ENCODE measurements at regions not wholly inside any gene's neighbourhood (a gene's known extent, or its start where the extent isn't known, plus 50 kb on each side); places are given as distances from the start of the nearest gene placed in this dataset.
"Not testable (repeated sequence)": the region's sequence is repeated elsewhere in the genome, so short reads cannot be mapped to it uniquely, and the experiment has no call there.

DNA sequence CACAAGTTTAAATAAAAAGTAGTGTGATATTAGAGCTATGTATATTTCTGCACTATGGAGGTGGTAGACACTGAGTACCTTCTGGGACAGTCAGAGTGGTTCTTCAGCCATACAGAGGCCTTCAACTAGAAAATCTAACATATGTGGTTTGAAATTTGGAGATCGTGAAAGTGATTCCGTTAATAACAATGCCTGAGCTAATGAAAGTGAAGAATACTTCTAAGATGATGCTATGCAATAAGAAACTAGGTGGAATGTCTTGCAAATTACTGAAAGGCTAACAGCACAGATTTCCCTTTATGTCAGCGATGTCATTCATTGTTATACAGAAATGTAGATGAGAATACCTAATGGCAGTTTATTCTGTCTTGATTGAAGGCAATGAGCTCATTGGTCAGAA lies 1984.7 kb upstream of the RAG2 start:
- DNase-seq, result no peak

GRCh38 chr11:38582151-38582550 lies 1984.1 kb upstream of the RAG2 start:
- no peak for DNase-seq

DNA sequence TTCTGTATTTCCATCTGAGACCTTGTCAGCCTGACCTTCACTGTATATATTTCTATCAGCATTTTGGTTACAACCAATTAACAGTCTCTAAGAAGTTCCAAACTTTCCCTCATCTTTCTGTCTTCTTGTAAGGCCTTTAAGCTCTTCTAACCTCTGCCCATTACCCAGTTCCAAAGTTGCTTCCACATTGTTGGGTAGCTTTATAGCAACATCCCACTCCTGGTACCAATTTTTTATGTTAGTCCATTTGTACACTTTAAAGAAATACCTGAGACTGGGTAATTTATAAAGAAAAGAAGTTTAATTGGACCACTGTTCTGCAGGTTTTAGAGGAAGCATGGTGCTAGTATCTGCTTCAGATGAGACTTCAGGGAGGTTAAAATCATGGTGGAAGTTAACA lies 1979.7 kb upstream of the RAG2 start:
- DNase-seq, result no peak

DNA sequence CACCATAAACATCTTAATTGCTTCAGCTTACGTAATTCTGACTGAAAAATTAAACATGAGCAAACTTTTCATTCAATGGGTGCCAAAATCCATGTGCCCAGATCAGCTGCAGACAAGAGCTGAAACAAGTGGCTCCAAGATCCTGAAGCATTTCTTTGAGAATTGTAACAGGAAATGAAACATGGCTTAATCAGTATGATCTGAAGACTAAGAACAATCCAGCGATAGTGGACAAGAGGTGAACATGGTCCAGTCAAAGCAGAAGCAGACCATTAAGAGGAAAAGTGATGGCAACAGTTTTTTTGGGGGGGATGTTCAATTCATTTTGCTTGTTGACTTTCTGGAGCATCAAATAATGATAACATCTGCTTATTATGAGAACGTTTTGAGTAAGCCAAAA lies 1964.5 kb upstream of the RAG2 start:
- DNase-seq, result no peak

DNA sequence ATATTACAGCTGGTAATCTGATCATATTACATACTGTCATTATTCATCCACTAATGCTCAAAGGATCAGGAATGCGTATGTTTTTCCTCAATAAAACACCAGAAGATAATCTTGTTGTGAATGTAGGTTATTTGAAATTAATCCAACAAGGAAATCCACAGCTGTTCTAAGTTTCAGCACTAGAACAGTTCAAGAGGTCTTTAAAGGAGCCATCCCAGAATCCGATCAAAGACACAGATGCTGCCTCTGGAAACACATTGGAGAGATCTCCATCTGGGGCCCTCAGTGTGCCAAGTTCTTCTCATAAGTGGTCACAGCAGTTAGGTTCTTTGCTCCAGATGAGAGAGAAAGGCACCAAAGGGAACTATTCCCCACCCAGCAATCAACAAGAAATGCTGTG lies 1955.1 kb upstream of the RAG2 start:
- DNase-seq, result no peak

DNA sequence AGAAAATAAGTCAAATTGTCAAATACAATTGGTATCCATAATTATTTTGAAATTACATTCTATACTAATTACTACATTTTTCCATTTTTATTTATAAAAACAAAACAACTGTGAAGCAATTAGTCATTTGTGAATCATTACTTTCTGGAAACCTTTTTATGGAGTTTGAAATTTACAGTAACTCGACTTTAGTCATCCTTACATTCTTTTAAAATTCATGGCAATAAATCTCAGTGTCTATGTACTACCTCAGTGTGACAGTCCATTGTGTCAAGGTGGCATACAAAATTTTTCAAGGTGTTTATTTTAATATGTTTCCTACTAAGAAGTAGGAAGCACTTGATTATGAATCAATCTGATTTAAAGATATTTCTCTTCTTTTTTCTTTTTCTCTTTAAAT lies 1949.4 kb upstream of the RAG2 start:
- DNase-seq, result no peak

GRCh38 chr11:38543986-38544385 lies 1946.0 kb upstream of the RAG2 start:
- DNase-seq, result no peak

- DNase-seq, result no peak
Measured at GRCh38 chr11:38543311-38543710, 1945.3 kb upstream of the RAG2 start.

GRCh38 chr11:38538866-38539680 lies 1941.0 kb upstream of the RAG2 start:
- DNase-seq, result no peak

- DNase-seq, result no peak
Measured at GRCh38 chr11:38530226-38530625, 1932.2 kb upstream of the RAG2 start.

DNA sequence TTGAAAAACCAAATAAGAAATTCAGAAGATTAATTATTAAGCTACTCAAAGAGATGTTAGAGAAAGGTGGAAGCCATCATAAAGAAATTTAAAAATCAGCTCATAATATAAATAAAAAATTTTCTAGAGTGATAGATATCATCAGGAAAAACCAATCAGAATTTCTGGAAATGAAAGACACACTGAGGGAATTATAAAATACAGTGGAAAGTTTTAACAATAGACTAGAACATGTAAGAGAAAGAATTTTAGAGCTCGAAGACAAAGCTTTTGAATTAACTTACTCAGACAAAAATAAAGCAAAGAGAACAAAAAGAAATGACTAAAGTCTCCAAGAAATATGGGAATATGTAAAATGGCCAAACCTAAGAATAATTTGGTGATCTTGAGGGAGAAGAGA lies 1926.9 kb upstream of the RAG2 start:
- no peak for DNase-seq

DNA sequence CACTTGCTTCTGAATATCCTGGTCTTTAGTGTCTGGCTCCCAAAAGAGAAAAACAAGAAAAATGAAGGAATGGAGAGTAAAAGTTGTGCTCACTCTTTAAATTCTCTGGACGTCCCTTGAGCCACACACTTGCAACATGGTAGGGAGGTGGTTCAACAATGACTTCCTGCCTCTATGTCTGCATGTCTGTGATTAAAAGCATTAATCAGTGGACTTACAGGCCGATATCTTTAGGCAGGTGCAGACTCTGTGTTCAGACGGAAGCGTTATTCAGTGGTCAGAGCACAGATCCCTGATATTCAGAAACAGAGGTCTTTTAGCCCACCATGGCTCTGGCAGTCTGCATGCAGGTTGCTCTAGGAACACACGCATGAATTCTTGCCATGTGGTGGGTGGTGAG lies 1920.0 kb upstream of the RAG2 start:
- no peak for DNase-seq

- DNase-seq, result not testable (repeated sequence)
Measured at GRCh38 chr11:38512830-38513229, 1914.8 kb upstream of the RAG2 start.

DNA sequence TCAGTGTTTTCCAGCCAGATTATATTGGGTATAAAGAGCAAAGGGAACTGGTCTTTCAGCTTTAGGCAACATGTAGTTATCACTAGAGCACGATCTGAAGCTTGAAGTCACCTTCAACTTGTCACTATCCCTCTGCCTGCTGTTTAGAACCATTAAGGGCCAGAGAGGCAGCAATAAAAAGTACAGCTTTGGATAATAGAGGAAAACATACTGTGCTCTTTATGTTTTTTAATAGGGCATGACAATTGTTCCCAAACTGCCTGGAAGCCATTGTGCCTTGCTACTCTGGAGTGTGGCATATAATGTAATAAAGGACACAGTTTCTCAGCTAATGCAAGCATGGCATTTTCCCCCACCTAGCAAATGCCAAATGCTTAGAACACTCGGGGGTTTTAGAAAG lies 1912.0 kb upstream of the RAG2 start:
- DNase-seq, result no peak

- DNase-seq, result no peak
Measured at GRCh38 chr11:38503876-38504275, 1905.8 kb upstream of the RAG2 start.

DNA sequence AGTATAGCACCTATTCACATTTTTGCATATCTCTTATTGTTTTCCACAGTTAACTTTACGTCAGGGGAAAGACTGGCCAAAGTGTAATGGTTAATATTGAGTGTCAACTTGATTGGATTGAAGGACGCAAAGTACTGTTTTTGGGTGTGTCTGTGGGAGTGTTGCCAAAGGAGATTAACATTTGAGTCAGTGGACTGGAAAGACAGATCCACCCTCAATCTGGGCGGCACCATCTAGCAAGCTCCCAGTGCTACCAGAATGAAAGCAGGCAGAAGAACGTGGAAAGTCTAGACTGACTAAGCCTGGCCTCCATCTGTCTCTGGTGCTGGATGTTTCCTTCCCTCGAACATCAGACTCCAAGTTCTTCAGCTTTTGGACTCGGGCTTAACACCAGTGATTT lies 1900.7 kb upstream of the RAG2 start:
- DNase-seq, result no peak

GRCh38 chr11:38491986-38492385 lies 1894.0 kb upstream of the RAG2 start:
- DNase-seq, result no peak

GRCh38 chr11:38481391-38481790 lies 1883.4 kb upstream of the RAG2 start:
- DNase-seq, result no peak

DNA sequence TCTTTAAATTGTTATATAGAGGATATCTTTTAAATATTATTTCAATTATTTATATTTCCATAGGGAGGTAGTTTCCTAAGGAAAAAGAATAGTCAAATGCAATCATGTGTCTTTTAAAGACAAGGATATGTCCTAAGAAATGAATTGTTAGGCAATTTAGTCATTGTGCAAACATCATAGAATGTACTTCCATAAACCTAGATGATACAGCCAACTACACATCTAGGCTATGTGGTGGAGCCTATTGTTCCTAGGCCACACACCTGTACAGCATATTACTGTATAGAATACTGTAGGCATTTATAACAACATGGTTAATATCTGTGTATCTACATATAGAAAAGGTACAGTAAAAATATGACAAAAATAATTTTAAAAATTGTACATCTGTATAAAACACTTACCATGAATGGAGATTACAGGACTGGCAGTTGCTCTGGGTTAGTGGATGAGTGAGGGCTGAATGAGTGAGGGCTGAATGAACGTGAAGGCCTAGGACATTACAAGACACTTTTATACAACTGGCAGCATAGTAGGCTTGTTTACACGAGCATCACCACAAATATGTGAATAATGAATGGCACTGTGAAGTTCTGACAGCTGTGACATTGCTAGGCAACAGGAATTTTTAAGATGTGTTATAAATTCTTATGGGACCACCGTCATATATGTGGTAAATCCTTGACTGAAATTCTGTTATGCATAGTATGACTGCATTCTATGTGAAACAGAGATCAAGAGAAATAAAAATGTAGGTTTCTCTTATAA lies 1879.0 kb upstream of the RAG2 start:
- no peak for DNase-seq

GRCh38 chr11:38461751-38462150 lies 1863.7 kb upstream of the RAG2 start:
- no peak for DNase-seq

- no peak for DNase-seq
Measured at GRCh38 chr11:38460896-38461295, 1862.9 kb upstream of the RAG2 start.

DNA sequence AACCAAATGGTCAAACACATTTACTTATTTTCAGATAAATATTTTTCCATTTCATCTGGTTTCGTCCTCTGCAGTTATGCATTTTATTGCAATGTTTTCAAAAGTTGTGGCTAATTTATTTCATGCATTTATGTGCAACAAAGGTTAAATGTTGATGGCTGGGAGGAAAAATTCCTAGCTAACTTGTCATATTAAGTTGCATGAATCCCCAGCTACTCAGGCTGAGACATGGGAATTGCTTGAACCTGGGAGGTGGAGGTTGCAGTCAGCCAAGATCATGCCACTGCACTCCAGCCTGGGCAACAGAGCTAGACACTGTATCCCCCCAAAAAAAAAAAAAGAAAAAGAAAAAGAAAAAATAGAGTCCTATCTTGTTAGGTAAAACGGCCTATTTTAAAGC lies 1862.4 kb upstream of the RAG2 start:
- DNase-seq, result no peak

GRCh38 chr11:38456371-38456770 lies 1858.3 kb upstream of the RAG2 start:
- DNase-seq, result no peak

All from amygdala (tissue), 56 donors.